Astrocyte of the cerebellum (primary cell): ENCODE measurements at regions not wholly inside any gene's neighbourhood (a gene's known extent, or its start where the extent isn't known, plus 50 kb on each side); places are given as distances from the start of the nearest gene placed in this dataset.
"Not testable (repeated sequence)": the region's sequence is repeated elsewhere in the genome, so short reads cannot be mapped to it uniquely, and the experiment has no call there.

Experiments
- DNase-seq: peaks from one replicate; pipeline ENCODE4 v3.0.0-alpha.2; 2011; ENCODE audit warnings: low read depth
- H3K4me3 ChIP-seq: 2 replicates; pipeline ENCODE4 v1.5.1; 2011; ENCODE audit warnings: mild to moderate bottlenecking, low read depth, low read length, moderate library complexity
- in situ Hi-C: cut with HindIII; loops from 2 replicates; pipeline ENCODE4 v1.10.0; 2017; ENCODE audit warnings: low sequenced_read_pairs
- TF ChIP-seq, protein P1 (sequence below): IDR thresholded peaks from 2 replicates; pipeline ENCODE4 v1.5.1; 2012; ENCODE audit warnings: low read length, low read depth, moderate library complexity, mild to moderate bottlenecking; ENCODE audit errors: missing control alignments

DNA sequence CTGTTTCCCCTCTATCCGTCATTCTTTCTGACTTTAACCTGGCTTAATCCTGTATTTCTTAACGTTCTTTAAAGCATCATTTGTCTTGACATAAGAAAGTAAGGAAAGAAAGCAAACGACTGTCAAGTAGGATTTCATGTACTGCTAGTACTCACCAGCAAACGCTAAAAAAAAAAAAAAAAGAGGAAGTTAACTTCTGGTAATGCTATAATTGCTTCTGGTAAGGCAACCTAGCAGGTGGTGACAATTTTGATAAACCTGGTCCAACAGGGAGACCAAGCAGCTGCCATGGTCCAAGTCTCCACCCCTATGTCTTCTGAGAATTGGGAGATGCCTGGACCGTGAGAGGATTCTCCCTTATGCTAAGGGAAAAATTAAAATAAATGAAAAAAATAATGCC lies 306.6 kb downstream of the DAD1 start:
- TF ChIP-seq, protein P1, sequence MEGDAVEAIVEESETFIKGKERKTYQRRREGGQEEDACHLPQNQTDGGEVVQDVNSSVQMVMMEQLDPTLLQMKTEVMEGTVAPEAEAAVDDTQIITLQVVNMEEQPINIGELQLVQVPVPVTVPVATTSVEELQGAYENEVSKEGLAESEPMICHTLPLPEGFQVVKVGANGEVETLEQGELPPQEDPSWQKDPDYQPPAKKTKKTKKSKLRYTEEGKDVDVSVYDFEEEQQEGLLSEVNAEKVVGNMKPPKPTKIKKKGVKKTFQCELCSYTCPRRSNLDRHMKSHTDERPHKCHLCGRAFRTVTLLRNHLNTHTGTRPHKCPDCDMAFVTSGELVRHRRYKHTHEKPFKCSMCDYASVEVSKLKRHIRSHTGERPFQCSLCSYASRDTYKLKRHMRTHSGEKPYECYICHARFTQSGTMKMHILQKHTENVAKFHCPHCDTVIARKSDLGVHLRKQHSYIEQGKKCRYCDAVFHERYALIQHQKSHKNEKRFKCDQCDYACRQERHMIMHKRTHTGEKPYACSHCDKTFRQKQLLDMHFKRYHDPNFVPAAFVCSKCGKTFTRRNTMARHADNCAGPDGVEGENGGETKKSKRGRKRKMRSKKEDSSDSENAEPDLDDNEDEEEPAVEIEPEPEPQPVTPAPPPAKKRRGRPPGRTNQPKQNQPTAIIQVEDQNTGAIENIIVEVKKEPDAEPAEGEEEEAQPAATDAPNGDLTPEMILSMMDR, result no peak
- in situ Hi-C loops, result no loop called here
- no peak for DNase-seq
- H3K4me3 ChIP-seq, result no peak overlapping the region

DNA sequence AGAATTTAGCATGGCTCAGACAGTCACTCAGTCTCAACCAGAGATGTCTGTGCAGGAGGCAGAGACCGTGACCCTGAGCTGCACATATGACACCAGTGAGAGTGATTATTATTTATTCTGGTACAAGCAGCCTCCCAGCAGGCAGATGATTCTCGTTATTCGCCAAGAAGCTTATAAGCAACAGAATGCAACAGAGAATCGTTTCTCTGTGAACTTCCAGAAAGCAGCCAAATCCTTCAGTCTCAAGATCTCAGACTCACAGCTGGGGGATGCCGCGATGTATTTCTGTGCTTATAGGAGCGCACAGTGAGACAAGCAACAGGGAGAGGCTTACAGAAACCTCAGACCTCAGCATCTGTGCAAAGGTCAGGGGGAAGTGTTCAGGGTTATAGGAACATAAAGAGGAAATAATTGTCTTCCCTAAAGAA lies 307.6 kb downstream of the DAD1 start:
- H3K4me3 ChIP-seq, in situ Hi-C loops, DNase-seq: not testable (repeated sequence)

DNA sequence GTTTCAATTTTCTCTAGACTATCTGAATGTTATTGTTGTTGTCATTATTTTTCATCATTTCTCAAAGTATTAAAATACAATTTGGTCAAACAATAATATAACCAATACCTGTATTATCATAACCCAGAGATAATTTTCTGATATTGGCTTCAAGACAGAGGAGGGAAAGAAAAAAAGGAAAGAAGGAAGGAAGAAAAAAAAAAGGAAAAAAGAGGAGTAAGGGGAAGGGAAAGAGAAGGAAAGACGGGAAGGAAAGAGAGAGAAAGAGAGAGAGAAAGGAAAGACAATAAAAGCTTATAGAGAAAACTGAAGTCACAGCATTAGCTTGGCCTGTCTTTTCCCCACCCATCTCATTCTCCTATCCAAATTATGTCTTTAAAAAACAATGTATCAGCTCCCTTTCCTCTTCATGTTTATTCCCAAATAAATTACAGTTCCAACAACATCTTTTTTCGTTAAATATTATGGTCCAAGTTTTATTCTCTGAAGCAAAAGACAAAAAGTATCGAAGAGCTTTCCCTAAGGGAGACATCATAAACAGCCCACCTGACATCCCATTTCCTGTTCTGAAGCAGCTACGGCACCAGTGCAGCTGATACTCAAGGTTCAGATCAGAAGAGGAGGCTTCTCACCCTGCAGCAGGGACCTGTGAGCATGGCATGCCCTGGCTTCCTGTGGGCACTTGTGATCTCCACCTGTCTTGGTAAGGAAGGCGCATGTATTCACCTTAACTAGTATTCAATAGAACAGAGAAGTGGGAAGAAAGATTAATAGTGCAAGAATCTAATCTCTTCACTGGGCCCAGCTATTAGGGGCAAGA lies 308.3 kb downstream of the DAD1 start:
- no peak overlapping the region for H3K4me3 ChIP-seq
- DNase-seq, result no peak
- in situ Hi-C loops, result no loop called here
- TF ChIP-seq, protein P1, result no peak

DNA sequence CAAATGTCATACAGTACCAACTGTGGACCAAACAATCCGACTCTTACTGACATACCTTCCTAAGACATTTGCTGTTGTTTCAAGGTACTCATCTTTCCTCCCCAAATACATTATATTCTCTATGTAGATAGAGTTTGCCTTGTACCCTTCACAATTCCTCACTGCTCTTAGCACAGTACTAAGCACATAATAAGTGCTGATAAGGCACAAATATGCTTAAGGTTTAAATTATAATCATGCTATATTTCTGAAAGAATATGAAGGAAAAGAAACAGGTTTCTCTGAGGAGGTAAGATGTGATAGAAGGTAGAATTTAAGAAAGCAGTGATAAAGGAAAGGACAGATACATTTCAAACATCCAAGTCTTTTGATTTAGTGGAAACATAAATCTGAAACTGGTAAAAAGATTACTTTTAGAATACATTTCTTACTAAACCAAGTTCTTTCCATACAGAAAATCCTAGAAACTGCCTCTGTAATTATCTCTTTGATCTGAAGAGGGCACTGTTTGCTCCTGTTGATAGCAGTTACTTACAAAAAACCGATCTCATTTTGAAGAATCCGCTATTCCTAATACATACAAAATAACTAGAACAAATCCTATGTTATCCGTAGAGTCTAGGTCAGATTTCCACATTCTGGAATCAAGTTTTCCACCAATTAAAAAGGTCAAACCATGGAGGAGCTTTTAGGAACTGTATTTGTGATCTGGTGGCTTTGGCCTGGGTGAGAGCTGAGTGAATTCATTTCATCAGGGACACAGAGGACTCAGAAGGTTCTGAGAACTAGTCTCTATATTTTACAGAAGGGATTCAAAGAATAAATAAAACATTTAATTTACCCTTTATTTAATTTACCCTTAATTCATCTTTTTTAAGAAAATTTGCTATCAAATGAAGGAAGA lies 311.9 kb downstream of the DAD1 start:
- in situ Hi-C loops, result no loop called here
- DNase-seq, result no peak
- no peak overlapping the region for H3K4me3 ChIP-seq
- TF ChIP-seq, protein P1, result peak; percentile 60

DNA sequence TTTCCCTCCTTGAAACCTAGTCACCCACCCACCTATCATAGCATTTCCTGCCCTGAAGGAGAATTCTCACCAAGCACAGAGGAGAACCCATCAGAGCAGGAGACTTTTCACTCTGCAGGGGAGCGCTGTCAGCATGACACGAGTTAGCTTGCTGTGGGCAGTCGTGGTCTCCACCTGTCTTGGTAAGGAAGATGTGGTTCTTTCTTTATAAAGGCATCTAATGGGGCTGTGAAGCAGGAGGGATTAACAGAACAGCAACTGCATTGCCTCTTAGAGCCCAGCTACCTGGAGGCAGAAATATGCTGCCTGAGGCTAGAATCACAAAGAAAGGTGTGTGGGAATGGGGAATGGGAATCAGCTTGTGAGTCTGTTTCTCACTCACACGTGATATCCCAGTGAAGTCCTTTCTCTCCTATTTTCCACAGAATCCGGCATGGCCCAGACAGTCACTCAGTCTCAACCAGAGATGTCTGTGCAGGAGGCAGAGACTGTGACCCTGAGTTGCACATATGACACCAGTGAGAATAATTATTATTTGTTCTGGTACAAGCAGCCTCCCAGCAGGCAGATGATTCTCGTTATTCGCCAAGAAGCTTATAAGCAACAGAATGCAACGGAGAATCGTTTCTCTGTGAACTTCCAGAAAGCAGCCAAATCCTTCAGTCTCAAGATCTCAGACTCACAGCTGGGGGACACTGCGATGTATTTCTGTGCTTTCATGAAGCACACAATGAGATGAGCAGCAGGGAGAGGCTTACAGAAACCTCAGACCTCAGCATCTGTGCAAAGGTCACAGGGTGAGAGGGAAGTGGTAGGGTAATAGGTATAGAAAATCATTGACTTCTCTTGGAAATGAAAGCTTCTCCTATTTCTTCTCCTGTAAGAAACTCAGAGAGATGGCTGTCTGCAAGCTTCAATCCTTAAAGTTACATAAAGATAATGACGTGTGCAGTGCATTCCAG lies 316.9 kb downstream of the DAD1 start:
- DNase-seq, result no peak
- H3K4me3 ChIP-seq, result no peak overlapping the region
- in situ Hi-C loops, result no loop called here

DNA sequence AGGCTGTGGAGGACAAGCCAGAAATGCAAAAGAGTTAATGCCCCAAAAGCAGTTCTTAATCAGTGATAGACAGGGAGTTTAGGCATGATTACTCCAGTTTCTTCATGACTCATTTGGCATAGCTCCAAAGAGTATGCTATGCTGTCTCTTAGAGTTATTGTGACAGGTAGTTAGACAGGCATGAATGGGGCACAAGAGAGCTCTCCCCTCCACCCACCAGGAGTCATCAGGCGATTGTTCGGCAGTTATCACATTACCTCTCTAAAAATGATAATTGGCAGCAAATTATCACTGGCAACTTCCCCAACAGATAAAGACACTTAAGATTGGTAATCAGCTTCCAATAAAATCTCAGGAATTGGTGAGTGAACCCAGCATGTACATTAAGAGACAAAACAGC lies 320.1 kb downstream of the DAD1 start:
- in situ Hi-C loops, result no loop called here
- TF ChIP-seq, protein P1, result no peak
- H3K4me3 ChIP-seq, result no peak overlapping the region
- no peak for DNase-seq

More for the DNA sequence above, 316.9 kb downstream of the DAD1 start:
- TF ChIP-seq, protein P1, result no peak
